AG10803 (cell line): ENCODE measurements at regions not wholly inside any gene's neighbourhood (a gene's known extent, or its start where the extent isn't known, plus 50 kb on each side); places are given as distances from the start of the nearest gene placed in this dataset.

Source experiments
- DNase-seq: peaks from one replicate; pipeline ENCODE4 v3.0.0; 2010; ENCODE audit warnings: low read depth
- H3K4me3 ChIP-seq: 2 replicates; pipeline ENCODE4 v1.5.1; 2011; ENCODE audit warnings: mild to moderate bottlenecking, low read length, control low read depth
- TF ChIP-seq, protein P1 (sequence below): conservative IDR thresholded peaks from 2 replicates; pipeline ENCODE4 v1.5.1; 2011; ENCODE audit warnings: mild to moderate bottlenecking, low read length, control low read depth, inconsistent platforms

DNA sequence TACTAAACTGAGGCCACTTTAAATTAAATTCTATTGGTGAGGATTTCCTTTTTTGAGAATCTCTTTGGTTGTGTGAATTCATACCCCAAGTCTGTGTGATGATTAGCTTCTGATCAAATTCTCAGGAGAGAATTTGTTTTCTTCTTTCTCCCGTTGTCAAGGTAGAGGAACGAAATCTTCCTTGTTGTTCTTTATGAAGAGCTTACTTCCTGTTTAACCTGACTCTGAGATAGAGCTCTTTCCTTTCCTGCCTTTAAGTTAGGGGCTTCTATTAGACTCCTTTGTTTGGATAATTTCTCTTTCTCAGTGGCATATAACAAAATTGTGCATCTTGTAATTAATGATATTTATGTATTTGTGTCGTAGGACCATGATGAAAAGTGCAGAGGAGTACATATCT, 572.1 kb downstream of the REEP3 start:
- H3K4me3 ChIP-seq = no peak overlapping the region
- TF ChIP-seq, protein P1, sequence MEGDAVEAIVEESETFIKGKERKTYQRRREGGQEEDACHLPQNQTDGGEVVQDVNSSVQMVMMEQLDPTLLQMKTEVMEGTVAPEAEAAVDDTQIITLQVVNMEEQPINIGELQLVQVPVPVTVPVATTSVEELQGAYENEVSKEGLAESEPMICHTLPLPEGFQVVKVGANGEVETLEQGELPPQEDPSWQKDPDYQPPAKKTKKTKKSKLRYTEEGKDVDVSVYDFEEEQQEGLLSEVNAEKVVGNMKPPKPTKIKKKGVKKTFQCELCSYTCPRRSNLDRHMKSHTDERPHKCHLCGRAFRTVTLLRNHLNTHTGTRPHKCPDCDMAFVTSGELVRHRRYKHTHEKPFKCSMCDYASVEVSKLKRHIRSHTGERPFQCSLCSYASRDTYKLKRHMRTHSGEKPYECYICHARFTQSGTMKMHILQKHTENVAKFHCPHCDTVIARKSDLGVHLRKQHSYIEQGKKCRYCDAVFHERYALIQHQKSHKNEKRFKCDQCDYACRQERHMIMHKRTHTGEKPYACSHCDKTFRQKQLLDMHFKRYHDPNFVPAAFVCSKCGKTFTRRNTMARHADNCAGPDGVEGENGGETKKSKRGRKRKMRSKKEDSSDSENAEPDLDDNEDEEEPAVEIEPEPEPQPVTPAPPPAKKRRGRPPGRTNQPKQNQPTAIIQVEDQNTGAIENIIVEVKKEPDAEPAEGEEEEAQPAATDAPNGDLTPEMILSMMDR = no peak
- DNase-seq = no peak

DNA sequence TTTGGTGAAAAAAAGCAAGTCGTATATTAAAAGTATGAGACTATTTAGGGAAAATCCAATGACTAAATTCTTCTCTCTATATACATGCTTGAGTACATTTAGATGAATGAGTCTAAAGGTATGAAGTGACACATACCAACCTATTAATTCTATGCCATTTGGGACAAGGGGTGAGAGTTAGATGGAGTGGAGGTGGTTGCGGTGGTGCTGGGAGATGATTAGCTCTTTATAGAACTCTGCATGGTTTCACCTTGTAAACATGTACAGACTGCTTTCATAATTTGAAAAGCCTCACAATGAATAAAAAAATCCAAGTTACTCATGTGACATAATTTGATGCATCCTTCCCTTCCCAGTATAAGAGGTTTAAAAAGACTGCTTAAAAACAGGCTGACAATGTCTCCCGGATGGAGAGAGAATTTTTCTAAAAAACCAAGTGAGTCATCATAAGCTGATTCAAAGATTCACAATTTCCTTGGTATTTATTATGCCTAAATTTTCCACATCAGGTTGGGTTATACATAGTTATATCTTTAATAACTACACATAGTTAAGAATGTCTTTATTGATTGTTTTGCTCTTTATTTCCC, 572.8 kb downstream of the REEP3 start:
- DNase-seq = peak; percentile 2
- TF ChIP-seq, protein P1 = no peak
- no peak overlapping the region for H3K4me3 ChIP-seq

DNA sequence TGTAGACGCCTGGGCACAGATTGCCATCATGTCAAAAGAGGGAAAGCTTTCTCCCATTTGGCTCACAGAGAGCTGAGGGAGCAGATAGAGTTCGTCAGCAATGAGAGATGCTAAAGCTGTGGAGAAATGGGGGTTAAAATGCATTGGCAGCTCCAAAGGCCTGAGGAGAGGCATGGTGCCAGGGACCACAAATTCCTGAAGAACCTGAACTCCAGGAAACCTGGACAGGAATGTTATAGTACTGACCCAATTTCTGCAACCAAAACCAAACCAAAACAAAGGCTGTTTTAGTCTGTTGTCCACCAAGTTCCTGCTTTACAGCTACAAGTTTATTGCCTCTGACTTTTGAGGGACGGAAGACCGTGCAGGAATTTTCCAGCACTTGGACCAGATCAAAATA, 575.7 kb downstream of the REEP3 start:
- TF ChIP-seq, protein P1 = no peak
- no peak for DNase-seq
- no peak overlapping the region for H3K4me3 ChIP-seq

DNA sequence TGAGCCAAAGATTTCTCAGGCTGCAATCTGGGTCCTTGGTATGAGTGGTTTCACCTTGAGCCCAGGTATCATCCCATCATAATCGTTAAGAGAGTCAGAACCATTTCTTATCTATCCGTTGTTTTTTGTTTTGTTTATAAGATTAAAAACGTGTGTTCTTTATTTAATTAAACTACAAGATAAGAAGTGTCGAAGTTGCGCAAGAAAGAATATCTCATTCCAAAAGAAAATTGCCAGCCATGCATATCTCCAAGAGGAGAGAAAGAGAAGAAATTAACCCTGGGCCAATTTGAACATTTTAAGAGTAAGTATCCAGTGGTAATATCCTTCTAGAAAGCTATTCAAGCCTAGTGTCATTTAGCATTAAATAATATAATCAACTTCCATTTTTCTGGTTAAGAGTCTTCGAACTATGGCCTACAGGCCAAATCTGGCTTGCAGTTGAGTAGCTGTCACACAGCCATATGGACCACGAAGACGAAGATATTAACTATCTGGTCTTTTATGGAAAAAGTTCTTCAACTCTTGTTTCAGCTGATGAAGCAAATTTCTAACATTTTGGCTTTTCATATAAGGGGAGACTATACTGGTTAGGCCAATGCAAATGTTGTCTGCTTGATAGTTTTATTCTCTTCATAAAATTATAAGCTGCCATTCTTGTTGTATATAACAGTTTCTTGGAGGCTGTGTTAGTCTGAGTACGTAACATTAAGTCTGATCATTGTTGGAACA, 576.4 kb downstream of the REEP3 start:
- TF ChIP-seq, protein P1 = no peak
- H3K4me3 ChIP-seq = no peak overlapping the region
- DNase-seq = no peak

DNA sequence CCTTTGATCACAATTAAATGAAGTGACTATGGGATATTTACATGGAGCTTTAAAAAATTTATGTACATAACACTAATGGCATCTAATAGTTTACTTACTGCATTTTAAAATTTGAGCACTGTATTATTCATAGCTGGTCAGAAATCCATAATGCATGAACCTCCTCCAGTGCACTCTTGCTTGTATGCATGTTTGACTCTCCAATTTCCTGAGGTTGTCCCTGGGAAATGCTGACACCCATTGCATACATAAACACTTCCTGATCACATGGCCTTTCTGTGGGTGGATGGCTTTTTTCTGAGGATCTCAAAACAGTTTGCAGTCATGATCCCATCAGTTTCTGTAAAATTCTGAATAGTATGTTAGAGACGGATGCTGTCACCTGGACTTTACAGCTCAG, 577.8 kb downstream of the REEP3 start:
- H3K4me3 ChIP-seq = no peak overlapping the region
- TF ChIP-seq, protein P1 = no peak
- DNase-seq = no peak

DNA sequence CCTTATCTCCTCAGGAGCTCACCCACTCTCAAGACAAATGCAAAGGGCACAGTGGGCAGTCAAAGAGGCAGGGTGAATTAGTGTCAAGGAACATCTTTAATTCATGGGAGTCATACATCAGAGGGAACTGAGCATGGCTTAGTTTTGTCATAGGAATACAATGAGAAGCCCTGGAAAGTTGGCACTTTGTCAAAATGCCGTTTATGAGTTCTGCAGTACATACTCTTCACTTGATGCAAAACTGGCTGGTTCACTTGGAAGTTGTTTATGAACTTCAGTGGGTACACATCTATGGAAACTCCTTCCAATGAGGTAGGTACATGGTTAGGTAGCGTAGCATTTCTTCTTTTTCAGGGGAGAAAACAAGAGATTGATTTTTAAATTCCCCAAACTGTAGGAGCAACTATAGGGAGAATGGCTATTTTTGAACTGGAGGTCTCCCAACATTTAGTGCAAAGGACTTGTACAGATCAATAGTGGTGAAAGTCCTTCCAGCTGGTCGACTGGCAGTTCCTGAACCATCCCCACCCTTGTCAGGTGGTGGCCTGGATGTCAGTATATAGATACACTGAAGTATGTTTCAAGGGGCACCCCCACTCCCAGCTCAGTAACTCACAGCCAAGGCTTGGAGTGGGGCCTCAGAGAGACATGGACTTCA, 580.5 kb downstream of the REEP3 start:
- TF ChIP-seq, protein P1 = no peak
- no peak for DNase-seq
- H3K4me3 ChIP-seq = no peak overlapping the region

DNA sequence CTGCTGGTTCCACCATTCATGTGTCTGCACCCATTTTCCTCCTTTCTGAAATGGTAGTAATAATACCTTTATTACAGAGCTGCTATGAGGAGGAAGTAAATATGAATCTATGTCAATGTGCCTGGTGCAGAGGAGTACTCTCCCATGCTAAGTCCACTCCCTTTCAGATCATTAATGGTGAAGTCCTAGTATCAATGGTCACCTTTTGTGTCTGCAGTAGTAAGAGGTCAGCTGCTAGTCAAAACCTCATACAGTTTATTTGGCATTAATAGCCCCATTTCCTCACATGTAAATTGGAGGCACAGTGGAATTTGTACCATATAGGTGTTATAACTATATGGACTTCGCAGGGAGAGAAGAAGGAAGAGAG, 581.0 kb downstream of the REEP3 start:
- TF ChIP-seq, protein P1 = no peak
- DNase-seq = no peak
- H3K4me3 ChIP-seq = no peak overlapping the region
